ENCODE measurements at regions not wholly inside any gene's neighbourhood (a gene's known extent, or its start where the extent isn't known, plus 50 kb on each side); places are given as distances from the start of the nearest gene placed in this dataset.

GRCh38 chr6:81625216-81625615 lies 127.3 kb downstream of the TENT5A start:
- no CpG with 5 or more reads among the region's 1 CpG for WGBS (ENCODE audit: insufficient coverage)

GRCh38 chr6:81624453-81624852 lies 128.0 kb downstream of the TENT5A start:
- H3K4me2 ChIP-seq (replicated peaks; ENCODE audit: extremely low read depth, low read length, poor library complexity, severe bottlenecking), result no peak overlapping the region
- no CpG with 5 or more reads among the region's 1 CpG for WGBS (ENCODE audit: insufficient coverage)
- H3K4me3 Mint-ChIP-seq, result no peak overlapping the region
- H3K27ac Mint-ChIP-seq, result no peak overlapping the region
- H3K27ac ChIP-seq (ENCODE audit: low read depth in 1 of 2, low read length in 2 of 2), result no peak overlapping the region
- no peaks in the 10 kb centered on the region for H3K27me3 Mint-ChIP-seq (ENCODE audit: low read depth in 3 of 3)
- intact Hi-C loops (cut with micrococcal nuclease), result no loop called here
- no peaks in the 10 kb centered on the region for H3K79me2 ChIP-seq (ENCODE audit: insufficient read depth, low read length)
- no peaks in the 10 kb centered on the region for H4K20me1 ChIP-seq (ENCODE audit: insufficient read depth, low read length)
- H2AFZ ChIP-seq (ENCODE audit: insufficient read depth, low read depth, low read length, poor library complexity, severe bottlenecking), result no peak overlapping the region
- no peak for DNase-seq
- H3K4me1 ChIP-seq (ENCODE audit: control insufficient read depth in 1 of 2, insufficient read depth in 2 of 2, low read length in 2 of 2), result no peaks in the 10 kb centered on the region
- no peaks in the 10 kb centered on the region for H3K9me3 ChIP-seq (replicated peaks in 1 of 2; ENCODE audit: control insufficient read depth in 1 of 2, insufficient read depth in 1 of 2, low read length in 2 of 2)
- no peaks in the 10 kb centered on the region for H3K4me1 Mint-ChIP-seq
- H3K9me3 Mint-ChIP-seq, result peaks cover 0 to 9% (median 2%) of the 10 kb centered on the region in 7 donors
- H3K4me3 ChIP-seq (replicated peaks in 1 of 3; ENCODE audit: low read depth in 2 of 3, low read length in 3 of 3), result no peak overlapping the region
- no peaks in the 10 kb centered on the region for H3K36me3 Mint-ChIP-seq
- no peak for TF ChIP-seq CTCF (IDR thresholded peaks at IDR 0.05)
- H3K27me3 ChIP-seq (ENCODE audit: control insufficient read depth in 2 of 2, insufficient read depth in 2 of 2, low read length in 2 of 2), result no peaks in the 10 kb centered on the region
- no peaks in the 10 kb centered on the region for H3K36me3 ChIP-seq (replicated peaks in 1 of 2; ENCODE audit: control insufficient read depth in 1 of 2, insufficient read depth in 2 of 2, low read length in 2 of 2)
- no peak overlapping the region for H3K9ac ChIP-seq (ENCODE audit: insufficient read depth, low read length, poor library complexity, severe bottlenecking)

More at GRCh38 chr6:81625216-81625615, 127.3 kb downstream of the TENT5A start:
- no peak for DNase-seq
- Mint-ChIP-seq H3K27me3 (ENCODE audit: low read depth in 3 of 3) (no peaks in the 10 kb centered on the region), H3K9me3 (peaks cover 0 to 9% (median 2%) of the 10 kb centered on the region in 7 donors), H3K36me3 (no peaks in the 10 kb centered on the region), H3K4me3 (no peak overlapping the region), H3K27ac (no peak overlapping the region), H3K4me1 (no peaks in the 10 kb centered on the region)
- H3K9ac ChIP-seq (ENCODE audit: insufficient read depth, low read length, poor library complexity, severe bottlenecking), result no peak overlapping the region
- no peaks in the 10 kb centered on the region for H3K36me3 ChIP-seq (replicated peaks in 1 of 2; ENCODE audit: control insufficient read depth in 1 of 2, insufficient read depth in 2 of 2, low read length in 2 of 2)
- no peak overlapping the region for H3K4me2 ChIP-seq (replicated peaks; ENCODE audit: extremely low read depth, low read length, poor library complexity, severe bottlenecking)
- H2AFZ ChIP-seq (ENCODE audit: insufficient read depth, low read depth, low read length, poor library complexity, severe bottlenecking), result no peak overlapping the region
- intact Hi-C loops (cut with micrococcal nuclease), result no loop called here
- no peaks in the 10 kb centered on the region for H3K9me3 ChIP-seq (replicated peaks in 1 of 2; ENCODE audit: control insufficient read depth in 1 of 2, insufficient read depth in 1 of 2, low read length in 2 of 2)
- no peak overlapping the region for H3K4me3 ChIP-seq (replicated peaks in 1 of 3; ENCODE audit: low read depth in 2 of 3, low read length in 3 of 3)
- no peaks in the 10 kb centered on the region for H3K79me2 ChIP-seq (ENCODE audit: insufficient read depth, low read length)
- H3K4me1 ChIP-seq (ENCODE audit: control insufficient read depth in 1 of 2, insufficient read depth in 2 of 2, low read length in 2 of 2), result no peaks in the 10 kb centered on the region
- H3K27me3 ChIP-seq (ENCODE audit: control insufficient read depth in 2 of 2, insufficient read depth in 2 of 2, low read length in 2 of 2), result no peaks in the 10 kb centered on the region
- H4K20me1 ChIP-seq (ENCODE audit: insufficient read depth, low read length), result no peaks in the 10 kb centered on the region
- no peak overlapping the region for H3K27ac ChIP-seq (ENCODE audit: low read depth in 1 of 2, low read length in 2 of 2)
- no peak for TF ChIP-seq CTCF (IDR thresholded peaks at IDR 0.05)

All from CD14-positive monocyte (primary cell).